Limb (tissue), 2 donors: ENCODE measurements at regions not wholly inside any gene's neighbourhood (a gene's known extent, or its start where the extent isn't known, plus 50 kb on each side); places are given as distances from the start of the nearest gene placed in this dataset.

Experiments used
- DNase-seq, 2 donors: peaks; one replicate each; pipeline ENCODE4 v3.0.0-alpha.2; 2016; ENCODE audit errors: extremely low spot score in 2 of 2

DNA sequence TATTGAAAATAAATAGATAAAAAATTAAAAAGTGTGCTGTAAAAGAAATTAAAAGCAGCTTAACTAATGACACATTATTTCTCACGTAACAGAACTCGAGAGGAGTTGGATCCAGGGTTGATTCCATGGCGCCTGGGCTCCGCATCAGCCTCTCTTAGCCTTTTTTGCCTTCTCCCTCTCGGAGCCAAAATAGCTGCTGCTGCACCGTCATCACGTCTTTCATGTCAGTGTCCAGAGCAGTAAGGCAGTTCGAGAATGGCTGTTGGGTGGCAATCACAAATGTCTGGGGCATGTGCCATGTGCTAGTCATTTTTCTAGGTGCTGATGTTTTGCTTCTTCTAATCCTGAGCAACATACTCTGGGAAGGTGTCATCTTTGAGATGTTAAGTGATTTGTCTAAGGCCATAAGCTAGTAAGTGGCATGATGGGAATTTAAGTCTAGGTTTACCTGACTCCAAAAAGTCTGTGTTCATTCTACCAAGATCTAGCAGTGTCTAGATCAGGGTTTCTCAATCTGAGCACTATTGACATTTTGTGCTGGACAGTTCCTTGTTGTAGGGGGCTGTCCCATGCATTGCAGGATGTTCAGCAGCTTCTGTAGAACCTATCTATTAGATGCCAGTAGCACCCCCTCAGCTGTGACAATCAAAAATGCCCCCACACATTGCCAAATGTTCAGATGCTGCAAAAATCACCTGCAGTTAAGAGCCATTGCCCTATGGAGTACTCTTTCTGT is 280.4 kb downstream of the HAPSTR1 start:
- DNase-seq, result no peak

DNA sequence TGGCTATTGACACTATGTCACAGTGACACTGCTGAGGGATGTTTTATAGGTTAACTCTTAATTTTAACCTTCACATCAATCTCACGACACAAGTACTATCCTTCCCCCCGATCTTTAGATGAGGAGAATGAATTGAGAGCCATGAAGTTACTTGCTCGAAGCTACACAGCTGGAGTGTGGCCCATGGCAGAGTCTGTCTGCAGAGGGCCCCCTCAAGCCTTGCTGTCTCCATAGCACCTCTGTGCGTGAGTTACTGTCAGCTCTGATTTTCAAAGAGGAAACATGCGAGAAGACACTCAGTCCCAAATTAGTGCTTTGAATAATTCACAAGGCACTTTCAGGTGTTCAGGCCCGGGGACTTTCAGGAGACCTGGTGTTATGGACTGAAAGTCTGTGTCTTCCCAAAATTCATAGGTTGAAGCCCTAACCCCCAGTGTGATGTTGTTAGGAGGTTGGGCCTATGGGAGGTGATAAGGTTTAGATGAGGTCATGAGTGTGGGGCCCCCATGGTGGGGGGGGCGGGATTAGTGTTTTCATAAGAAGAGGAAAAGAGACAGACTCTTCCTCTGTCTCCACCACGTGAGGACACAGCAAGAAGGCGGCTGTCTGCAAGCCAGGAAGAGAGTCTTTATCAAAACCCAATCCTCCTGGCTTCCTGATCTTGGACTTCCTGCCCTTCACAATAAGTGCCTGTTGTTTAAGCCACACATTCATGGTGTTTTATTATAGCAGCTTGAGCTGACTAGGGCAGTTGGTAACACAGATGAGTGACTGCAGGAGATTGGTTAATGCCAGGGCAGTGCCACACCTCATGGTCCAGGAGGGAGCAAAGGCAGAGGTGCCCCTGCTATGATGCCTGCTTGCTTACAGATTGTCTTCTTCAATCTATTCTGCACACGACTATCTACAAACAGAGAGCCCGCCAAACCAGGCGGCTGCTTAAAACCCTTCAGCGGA is 281.8 kb downstream of the HAPSTR1 start:
- no peak for DNase-seq

DNA sequence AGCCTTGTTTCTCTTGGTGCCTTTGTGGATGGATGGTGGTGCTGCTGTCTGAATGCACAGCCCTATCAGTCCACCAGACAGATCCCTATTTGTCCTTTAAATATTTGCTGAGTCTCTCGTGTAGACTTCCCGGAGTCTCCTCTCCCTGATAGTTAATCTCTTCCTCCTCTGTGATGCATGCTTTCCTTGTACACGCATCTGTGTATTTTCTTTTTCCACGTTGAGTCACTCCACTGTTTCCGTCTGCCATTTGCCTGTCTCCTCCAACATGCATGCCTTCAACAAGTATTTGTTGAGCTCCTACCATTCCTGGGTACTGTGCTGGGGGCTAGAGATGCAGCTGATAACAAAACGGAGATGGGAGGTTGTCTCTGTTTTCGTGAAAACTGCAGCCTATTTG is 282.6 kb downstream of the HAPSTR1 start:
- DNase-seq, result no peak

DNA sequence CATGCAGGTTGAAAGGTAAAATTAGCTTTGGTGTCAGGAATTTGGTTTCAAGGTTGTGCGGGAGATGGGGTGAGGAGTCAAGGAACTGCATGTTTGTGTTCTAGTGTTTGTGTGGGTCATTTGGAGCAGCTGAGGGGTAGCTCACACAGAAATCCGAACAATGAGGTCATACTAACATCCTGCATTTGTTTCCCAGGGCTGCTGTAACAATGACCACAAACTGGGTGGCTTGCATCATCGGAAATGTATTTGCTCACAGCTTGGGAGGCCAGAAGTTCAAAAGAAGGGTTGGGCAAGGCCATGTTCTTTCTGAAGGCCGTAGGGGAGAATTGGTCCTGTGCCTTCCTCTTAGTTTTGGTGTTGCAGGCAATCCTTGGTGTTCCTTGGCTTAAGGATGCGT is 287.4 kb downstream of the HAPSTR1 start:
- DNase-seq, result no peak

DNA sequence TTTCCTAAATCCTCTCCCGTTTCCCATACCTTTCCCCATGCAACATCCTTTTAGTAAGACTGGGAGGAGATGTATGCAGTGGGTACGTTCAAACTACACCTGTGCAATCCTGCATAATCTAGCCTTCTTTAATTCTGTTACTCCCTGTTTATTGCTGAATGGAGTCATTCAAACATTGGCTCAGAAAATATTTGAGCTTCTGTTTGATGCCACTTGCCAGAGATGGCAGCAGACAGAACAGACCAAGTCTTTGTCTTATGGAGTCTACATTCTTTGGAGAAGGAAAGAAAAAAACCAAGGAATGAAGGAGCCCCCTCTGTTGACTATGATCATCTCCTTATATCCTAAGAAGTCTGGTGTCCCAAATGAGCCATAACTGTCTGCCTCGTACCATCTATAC is 288.8 kb downstream of the HAPSTR1 start:
- DNase-seq, result no peak

DNA sequence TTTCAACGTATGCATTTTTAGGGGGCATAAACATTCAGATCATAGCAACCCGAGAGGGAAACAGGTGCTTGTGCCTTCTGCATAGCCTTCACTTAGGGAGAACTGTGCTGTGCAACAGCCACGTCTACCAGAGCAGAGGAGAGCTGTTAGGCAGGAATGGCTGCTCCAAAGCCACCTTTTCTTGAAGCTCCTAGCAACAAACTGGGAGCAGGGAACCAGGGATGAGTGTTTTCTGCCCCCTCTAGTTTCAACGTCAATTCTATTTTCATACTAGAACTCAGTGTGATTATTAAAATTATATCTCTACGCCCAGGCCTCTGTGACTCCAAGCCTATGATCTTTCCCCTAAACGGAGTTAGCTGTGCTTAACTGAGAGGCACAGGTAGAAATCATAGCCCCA is 290.0 kb downstream of the HAPSTR1 start:
- DNase-seq, result no peak

DNA sequence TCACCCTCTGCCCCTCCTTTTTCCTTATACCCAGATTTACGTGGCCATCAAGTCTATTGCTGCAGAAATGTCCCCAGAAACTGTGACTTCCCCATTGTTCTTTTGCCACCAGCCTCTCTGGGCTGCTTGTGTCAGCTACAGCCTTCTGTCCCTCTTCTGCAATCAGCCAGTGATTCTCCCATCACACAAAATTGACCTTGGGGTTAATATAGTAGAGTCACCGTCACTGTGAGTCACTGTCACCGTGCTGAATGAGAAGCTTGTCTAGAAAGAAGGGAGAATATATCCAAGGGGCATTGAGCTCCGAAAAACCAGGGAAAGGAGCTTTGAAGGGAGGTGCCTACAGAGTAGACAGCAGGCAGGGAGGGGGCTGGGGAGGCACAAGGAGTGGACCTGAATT is 290.5 kb downstream of the HAPSTR1 start:
- no peak for DNase-seq

DNA sequence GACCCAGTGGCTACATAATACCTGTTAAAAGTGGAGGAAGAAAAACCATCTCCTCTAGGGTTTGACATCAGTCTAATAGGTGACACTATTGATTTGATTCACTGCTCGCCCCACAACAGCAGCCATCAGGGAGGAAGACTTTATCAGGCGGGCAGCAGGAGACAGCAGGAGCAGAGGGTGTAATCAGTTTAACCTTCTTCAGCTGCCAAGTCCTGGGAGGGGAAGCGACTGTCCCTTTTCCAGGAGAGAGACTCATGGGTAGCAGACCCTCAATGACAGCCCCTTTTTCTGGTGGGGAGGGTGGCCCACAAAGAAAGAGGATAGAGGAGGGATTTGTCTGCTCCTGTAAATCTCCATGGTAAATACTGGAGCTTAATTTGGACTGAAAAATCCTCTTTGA is 291.8 kb downstream of the HAPSTR1 start:
- DNase-seq, result no peak

DNA sequence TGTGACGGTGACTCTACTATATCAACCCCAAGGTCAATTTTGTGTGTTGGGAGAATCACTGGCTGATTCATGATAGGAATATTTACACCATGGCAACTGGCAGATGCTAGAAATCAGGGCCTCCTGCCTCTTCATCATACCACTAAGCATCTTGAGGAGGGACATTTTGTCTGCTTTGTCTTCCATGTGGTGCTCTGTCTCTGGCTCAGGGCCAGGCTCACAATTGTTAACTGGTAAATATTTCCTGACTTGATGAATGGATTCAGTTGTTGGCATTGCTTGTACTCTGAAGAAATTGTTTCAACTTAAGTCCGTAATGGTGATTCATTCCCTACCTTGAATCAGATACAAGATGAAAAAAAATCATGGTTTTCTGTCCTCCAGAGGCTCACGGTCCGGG is 292.7 kb downstream of the HAPSTR1 start:
- no peak for DNase-seq

DNA sequence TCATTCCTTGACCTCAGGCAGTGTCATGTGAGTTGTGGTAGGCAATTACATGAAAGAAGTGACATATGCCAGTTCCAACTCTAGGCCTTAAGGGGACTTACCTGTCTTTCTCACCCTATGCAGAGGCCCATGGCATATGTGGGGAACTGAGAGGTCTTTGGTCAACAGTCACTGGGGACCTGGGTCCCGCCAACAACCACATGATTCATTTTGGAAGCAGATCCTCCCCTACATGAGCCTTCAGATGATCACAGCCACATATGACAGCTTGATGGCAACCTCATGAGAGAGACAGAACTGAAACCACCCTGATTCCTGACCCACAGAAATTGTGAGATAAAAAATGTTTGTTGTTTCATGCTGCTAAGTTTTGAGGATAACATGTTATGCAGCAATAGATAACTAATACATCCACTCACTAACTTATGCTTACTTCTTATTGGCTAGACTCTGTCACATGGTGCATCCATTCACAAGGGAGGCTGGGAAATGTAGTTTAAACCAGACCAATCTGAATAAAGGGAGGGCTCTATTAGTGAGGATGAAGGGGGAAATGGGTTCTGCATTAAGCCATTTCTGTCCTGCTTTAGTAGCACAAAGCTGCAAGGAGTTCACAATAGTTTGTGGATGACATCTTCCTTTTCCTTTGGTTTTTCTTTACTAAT is 298.2 kb downstream of the HAPSTR1 start:
- no peak for DNase-seq

DNA sequence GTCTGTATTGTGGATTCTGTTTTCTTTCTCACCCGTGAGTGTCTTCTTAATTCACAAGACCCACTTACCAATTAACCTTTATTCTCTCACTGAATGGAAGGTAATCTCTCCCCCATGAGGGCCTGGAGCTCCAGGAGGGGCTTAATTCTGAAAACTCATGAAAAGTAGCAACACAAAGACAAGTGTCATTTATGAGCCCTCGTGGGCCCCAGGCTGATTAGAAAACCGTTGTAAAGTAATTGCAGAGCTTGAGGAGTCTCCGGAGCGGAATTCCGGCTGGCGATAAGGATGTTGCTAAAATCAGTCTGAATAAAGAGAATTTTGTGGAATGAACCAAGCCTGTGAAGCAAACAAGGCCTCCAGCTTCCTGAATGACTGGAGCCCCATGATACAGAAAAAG is 301.5 kb downstream of the HAPSTR1 start:
- no peak for DNase-seq

DNA sequence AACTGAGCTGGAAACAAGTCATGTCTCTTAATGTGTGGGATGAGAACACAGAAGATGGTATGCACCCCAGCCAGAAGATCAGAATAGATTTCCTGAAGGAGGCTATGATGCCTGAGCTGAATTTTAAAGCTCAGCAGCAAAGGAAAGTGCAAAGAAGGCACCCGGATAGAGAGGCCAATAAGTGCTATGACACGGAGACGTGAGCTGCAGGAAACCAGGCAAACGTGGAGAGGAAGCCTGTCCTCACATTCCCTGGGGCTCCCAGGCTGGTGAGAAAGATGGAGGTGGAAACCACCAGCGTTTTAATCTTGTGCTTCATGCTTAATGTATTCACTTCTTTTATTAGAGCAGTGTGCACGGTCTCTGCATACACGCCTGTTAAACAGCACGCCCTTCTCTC is 302.1 kb downstream of the HAPSTR1 start:
- DNase-seq, result no peak

DNA sequence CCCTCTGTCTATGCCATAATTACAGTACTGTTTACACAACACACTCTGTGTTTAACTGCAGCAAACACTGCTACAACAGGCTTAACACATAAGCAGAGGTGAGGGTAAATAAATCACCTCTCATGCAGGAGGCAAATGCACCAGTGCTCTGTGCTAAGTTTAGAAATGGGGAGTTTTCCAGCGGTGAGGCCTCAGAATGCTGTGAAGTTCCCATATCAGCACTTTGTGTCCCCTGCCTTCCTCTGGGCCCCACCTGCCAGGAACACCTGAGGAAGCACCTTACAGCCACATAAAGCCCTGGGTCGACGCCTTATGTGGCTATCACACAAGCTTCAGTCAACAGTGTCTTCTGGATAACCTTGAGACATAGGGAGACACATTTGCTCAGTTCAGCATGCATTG is 304.5 kb downstream of the HAPSTR1 start:
- no peak for DNase-seq

DNA sequence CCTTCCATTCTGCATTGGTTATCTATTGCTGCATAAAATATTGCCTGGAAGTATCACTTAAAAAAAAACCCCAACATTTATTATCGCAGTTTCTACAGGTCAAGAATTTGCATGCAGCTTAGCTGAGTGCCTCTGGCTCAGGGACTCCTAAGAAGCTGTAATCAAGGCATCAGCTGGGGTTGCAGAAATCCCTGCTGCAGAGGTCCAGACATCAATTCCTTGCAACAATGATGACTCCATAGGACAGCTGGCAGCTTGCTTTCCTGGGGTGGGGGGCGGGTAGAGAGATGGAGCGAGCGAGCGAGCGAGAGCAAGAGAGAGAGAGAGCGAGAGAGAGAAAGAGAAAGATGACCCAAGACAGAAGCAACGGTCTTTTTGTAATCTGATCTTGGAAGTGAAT is 308.1 kb downstream of the HAPSTR1 start:
- no peak for DNase-seq

DNA sequence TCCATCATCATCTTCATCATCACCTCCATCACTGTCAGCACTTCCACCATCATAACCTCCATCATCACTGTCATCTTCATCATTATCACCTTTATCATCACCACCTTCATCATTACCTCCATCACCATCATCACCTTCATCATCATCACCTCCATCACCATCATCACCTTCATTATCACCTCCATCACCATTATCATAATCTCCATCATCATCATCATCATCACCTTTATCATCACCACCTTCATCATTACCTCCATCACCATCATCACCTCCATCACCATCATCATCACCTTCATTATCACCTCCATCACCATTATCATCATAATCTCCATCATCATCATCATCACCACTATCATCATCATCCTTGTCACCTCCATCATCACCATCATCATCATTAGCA is 309.7 kb downstream of the HAPSTR1 start:
- DNase-seq, result no peak

DNA sequence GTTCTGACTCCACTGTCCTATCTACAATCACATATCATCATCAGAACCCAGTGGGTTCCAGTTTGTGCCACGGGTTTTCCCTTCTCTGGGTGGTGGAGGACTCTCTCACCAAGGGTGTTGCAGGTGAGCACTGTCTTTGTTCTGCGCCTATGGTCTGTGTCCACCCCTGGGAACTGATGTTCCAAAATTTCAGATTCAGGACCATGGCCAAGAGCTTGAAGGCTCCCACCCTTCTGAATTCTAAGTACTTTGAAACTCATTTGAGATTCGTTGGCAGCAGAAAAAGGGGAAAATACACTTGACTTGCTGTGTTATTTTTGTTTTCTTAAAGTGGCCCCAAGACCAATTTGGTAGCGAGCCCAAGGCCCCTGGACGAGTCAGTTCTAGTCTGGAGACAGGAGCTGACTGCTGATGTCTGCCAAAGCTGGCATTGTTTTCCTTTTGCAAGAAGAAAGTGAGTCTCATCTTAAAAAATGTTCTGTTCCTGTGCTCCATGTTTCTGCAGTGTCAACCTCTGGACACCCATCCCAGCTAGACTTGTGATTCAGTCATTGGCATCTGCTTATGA is 310.9 kb downstream of the HAPSTR1 start:
- DNase-seq, result no peak

DNA sequence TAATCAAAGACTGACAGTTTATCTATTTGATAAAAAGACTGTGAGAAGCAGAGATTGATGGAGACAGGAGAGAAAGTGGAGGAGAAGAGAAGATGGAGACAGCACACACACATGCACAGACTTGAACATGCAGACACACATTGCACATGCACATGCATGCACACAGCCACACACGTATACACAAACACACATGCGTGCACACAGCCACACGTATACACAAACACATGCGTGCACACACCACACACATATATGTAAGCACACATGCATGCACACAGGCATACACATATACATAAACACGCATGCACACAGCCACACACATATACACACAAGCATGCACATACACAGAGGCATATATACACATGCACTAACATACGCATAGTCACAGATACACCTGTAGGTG is 313.4 kb downstream of the HAPSTR1 start:
- DNase-seq, result no peak

DNA sequence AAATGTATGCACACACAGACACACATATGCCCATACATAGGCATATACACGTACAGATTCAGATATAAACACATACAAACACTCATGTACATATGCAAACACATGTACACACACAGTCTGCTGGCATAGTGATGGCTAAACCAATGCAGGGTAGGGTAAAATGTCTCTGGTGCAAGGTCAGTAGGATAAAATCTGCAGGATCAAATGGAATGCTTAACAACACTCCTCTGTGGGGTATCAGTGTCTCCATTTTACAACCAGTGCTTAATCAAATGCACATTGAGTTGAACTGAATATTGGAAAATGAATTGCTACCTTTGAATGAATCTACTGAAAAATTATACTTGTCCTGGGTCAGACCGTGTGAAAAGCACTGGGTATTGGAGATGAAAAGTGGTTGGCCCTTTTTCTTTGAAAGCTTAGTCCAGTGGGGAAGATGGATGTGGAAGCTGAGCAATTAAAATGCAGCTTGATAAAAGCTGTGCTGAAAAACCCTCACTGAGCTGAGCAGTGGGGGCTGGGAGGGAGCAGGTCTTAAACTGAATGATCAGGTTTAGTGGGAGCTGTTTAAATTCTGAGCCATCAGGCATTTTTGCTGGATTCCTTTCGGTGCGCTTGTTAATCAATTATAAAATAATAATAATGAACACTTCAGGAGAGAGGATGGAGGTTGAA is 314.7 kb downstream of the HAPSTR1 start:
- no peak for DNase-seq

DNA sequence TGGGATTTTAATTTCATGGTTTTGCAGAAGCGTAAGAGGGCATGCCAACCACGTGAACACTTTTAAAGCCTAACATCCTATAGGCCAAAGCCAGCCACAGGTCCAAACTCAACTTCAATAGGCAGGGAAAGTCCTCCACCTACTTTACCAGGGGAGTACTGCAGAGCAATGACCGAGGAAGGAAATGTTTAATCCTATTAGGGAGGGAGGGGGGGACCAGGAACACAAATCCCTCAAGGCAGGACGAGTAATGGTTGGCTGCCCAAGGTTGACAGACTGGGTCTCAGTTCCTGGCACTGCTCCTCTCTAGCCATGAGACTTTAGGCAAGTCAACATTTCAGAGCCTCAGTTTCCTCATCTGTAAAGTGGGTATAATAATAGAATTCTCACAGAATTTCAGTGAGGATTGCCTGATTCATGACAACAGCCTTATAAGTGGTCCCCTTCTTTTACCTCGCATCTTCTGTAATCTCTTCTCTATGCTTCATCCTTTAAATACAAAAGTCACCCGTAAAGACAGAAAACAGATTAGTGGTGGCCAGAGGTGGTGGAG is 315.8 kb downstream of the HAPSTR1 start:
- no peak for DNase-seq

DNA sequence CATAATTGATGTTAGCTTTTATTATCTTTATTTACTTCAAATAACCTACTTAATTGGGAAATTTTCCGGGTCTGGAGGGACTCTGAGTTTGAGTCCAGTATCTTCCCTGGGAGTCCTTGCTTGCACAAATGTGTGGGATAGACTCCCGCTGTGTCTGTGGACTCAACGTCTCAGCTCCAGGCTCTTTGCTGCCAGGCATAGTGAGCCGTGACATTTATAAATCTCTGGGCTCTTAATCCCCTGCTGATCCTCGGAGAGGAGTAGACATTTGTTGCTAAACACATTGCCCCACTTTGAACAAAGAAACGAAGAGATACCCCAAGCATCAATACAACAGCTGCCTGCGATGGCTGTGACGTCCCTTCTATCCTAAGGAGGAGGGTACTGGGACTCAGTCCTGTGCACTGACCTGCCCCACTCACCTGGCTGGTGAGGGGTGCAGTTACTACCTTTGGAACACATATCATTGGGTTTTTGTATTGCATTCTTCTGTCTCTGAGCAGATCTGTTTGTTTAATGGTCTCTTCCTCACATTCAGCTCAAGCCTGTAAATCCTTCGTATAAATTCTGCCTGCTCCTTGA is 316.9 kb downstream of the HAPSTR1 start:
- DNase-seq, result no peak
